HL-60 (cell line): ENCODE measurements at regions not wholly inside any gene's neighbourhood (a gene's known extent, or its start where the extent isn't known, plus 50 kb on each side); places are given as distances from the start of the nearest gene placed in this dataset.

Source experiments
- GABPA ChIP-seq: IDR thresholded peaks from 2 replicates; pipeline ENCODE4 v1.6.1; 2012; ENCODE audit warnings: low read depth
- TF ChIP-seq, protein P1 (sequence below): IDR thresholded peaks from one replicate; pipeline ENCODE4 v1.5.1; 2011; ENCODE audit warnings: low read length, control low read depth, inconsistent platforms; ENCODE audit not compliant: insufficient read depth

DNA sequence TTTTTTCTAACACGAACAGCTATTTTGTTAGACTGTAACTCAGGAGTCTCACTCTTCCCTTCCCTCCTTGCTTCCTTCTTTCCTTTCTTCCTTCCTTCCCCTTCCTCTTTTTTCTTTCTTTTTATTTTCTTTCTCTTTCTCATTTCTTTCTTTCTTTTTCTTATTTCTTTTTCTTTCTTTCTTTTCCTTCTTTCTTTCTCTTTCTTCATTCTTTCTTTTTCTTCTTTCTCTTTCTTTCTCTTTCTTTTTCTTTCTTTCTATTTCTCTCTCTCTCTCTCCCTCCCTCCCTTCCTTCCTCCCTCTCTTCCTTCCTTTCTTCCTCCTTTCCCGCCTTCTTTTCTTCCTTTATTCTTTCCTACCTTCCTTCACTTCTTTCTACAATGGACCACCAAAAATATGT lies 1443.0 kb upstream of the LRRTM3 start:
- TF ChIP-seq, protein P1, sequence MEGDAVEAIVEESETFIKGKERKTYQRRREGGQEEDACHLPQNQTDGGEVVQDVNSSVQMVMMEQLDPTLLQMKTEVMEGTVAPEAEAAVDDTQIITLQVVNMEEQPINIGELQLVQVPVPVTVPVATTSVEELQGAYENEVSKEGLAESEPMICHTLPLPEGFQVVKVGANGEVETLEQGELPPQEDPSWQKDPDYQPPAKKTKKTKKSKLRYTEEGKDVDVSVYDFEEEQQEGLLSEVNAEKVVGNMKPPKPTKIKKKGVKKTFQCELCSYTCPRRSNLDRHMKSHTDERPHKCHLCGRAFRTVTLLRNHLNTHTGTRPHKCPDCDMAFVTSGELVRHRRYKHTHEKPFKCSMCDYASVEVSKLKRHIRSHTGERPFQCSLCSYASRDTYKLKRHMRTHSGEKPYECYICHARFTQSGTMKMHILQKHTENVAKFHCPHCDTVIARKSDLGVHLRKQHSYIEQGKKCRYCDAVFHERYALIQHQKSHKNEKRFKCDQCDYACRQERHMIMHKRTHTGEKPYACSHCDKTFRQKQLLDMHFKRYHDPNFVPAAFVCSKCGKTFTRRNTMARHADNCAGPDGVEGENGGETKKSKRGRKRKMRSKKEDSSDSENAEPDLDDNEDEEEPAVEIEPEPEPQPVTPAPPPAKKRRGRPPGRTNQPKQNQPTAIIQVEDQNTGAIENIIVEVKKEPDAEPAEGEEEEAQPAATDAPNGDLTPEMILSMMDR, result no peak
- TF ChIP-seq GABPA, result no peak
